Right lobe of liver (tissue), 6 donors: ENCODE measurements at regions not wholly inside any gene's neighbourhood (a gene's known extent, or its start where the extent isn't known, plus 50 kb on each side); places are given as distances from the start of the nearest gene placed in this dataset.

Source experiments
- ATAC-seq, 4 donors: fragments of 200-7000 bp; cut with Tn5 transposase; one replicate each; pipeline ENCODE4 v1.9.1; 2020; ENCODE audit warnings: mild to moderate bottlenecking in 4 of 4, moderate library complexity in 4 of 4
- DNase-seq, 3 donors: peaks; one replicate each; pipeline ENCODE4 v3.0.0-alpha.2; 2020
- H3K27ac ChIP-seq, 3 donors: fragments of 200-600 bp; one replicate each; pipeline ENCODE4 v1.8.0; 2022
- H3K27me3 ChIP-seq, 2 donors: fragments of 200-600 bp; one replicate each; pipeline ENCODE4 v1.8.0; 2022
- H3K36me3 ChIP-seq, 4 donors: fragments of 200-600 bp; sonication (generic) in 1 of 4; one replicate each; pipeline versions ENCODE4 v1.5.1 to v1.8.0; 2017 to 2022; ENCODE audit warnings: control low read depth in 1 of 4
- H3K4me1 ChIP-seq, 4 donors: fragments of 200-600 bp; sonication (generic) in 1 of 4; one replicate each; pipeline versions ENCODE4 v1.5.1 to v1.8.0; 2017 to 2022; ENCODE audit warnings: control low read depth in 1 of 4
- H3K4me3 ChIP-seq, 3 donors: fragments of 200-600 bp; one replicate each; pipeline ENCODE4 v1.8.0; 2022
- H3K9me3 ChIP-seq, 4 donors: fragments of 200-600 bp; sonication (generic) in 1 of 4; one replicate each; pipeline versions ENCODE4 v1.5.1 to v1.8.0; 2017 to 2022; ENCODE audit warnings: control low read depth in 1 of 4
- POLR2A ChIP-seq: fragments of 450-650 bp; IDR thresholded peaks from one replicate; pipeline ENCODE4 v1.6.1; 2017; ENCODE audit warnings: antibody characterized with exemption, mild to moderate bottlenecking
- WGBS: methylation state at CpG from one replicate; pipeline ENCODE4 v1.1.6; 2018; ENCODE audit warnings: low coverage, low lambda C conversion rate; ENCODE audit not compliant: insufficient coverage; ENCODE audit errors: missing lambda C conversion rate; 5-methylcytosine and 5-hydroxymethylcytosine counted together
- intact Hi-C, 2 donors: fragments of 100-400 bp; cut with DNase I; formaldehyde crosslinking; loops; one replicate each; pipeline versions ENCODE4 v1.11.2 to v1.14.1; 2022
- TF ChIP-seq, protein P1 (sequence below), 4 donors: fragments of 200-600 bp in 3 of 4; fragments of 450-650 bp in 1 of 4; IDR thresholded peaks; one replicate each; pipeline versions ENCODE4 v1.5.1 to v1.8.0; 2016 to 2022; ENCODE audit warnings: antibody characterized with exemption in 4 of 4, mild to moderate bottlenecking in 2 of 4
- donor health status: DM: no; HTN: yes; CAD: no.
- donor health status: DM: no; HTN: no; CAD: no.
- donor health status: DM: no; HTN: no; CAD: no.
- donor health status: DM: no; HTN: yes; CAD: no.
- donor health status: DM: no; HTN: yes; CAD: no.

DNA sequence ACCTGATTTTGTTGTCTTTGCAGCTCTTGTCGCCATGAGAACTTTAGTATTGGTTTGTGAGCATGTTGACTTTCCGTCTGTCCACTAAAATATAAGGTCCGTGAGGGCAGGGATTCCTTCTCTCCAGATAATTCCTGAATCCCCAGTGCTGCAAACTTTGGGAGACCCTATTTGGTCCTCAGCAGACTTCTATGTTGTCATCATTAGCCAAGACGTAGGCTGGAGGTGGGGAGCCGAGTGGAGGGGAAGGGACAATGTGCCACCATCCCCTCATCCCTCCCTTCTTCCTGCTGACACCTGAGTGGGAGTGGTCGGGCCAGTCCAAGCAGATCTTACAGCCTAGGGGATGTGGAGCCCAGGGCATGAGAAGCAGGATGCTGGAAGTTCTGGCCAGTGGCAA, 690.6 kb downstream of the TBC1D22A start:
- H3K27ac ChIP-seq: no peak overlapping the region
- TF ChIP-seq POLR2A: no peak
- TF ChIP-seq, protein P1, sequence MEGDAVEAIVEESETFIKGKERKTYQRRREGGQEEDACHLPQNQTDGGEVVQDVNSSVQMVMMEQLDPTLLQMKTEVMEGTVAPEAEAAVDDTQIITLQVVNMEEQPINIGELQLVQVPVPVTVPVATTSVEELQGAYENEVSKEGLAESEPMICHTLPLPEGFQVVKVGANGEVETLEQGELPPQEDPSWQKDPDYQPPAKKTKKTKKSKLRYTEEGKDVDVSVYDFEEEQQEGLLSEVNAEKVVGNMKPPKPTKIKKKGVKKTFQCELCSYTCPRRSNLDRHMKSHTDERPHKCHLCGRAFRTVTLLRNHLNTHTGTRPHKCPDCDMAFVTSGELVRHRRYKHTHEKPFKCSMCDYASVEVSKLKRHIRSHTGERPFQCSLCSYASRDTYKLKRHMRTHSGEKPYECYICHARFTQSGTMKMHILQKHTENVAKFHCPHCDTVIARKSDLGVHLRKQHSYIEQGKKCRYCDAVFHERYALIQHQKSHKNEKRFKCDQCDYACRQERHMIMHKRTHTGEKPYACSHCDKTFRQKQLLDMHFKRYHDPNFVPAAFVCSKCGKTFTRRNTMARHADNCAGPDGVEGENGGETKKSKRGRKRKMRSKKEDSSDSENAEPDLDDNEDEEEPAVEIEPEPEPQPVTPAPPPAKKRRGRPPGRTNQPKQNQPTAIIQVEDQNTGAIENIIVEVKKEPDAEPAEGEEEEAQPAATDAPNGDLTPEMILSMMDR (IDR thresholded peaks at IDR 0.05): no peak
- H3K27me3 ChIP-seq: no peaks in the 10 kb centered on the region
- no peak overlapping the region for H3K4me3 ChIP-seq
- H3K36me3 ChIP-seq: no peaks in the 10 kb centered on the region
- ATAC-seq (no peak), DNase-seq (no peak)
- no peaks in the 10 kb centered on the region for H3K9me3 ChIP-seq
- intact Hi-C loops: no loop called here
- WGBS: 60% methylated on average over 4 of the region's 6 CpGs
- H3K4me1 ChIP-seq: no peaks in the 10 kb centered on the region

DNA sequence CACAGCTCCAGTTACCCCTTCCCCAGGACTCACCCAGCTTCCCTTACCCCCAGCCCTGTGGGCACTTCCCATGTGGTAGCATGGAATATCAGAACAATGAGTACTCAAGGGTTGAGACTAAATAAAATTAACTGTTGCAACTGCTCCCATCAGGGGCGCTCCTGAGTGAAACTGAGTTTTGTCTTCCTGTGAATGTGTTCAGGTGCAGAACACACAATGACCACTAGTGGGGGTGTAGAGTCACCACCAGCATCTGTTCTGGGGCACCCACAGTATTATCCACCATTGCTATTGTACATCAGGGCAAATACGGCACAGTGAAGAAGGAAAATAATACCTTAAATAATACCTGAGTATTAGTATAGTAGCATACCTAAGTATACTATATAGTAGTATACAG, 689.7 kb downstream of the TBC1D22A start:
- WGBS: 78% methylated on average over 2 of the region's 2 CpGs
- no peak overlapping the region for H3K4me3 ChIP-seq
- no peaks in the 10 kb centered on the region for H3K4me1 ChIP-seq
- no peaks in the 10 kb centered on the region for H3K36me3 ChIP-seq
- H3K27ac ChIP-seq: no peak overlapping the region
- intact Hi-C loops: no loop called here
- no peaks in the 10 kb centered on the region for H3K27me3 ChIP-seq
- ATAC-seq (peak in 1 of 4 donors; percentile 23), DNase-seq (no peak)
- TF ChIP-seq, protein P1 (IDR thresholded peaks at IDR 0.05): peak; percentile 14 to 32 (median 24)
- TF ChIP-seq POLR2A: no peak
- no peaks in the 10 kb centered on the region for H3K9me3 ChIP-seq

DNA sequence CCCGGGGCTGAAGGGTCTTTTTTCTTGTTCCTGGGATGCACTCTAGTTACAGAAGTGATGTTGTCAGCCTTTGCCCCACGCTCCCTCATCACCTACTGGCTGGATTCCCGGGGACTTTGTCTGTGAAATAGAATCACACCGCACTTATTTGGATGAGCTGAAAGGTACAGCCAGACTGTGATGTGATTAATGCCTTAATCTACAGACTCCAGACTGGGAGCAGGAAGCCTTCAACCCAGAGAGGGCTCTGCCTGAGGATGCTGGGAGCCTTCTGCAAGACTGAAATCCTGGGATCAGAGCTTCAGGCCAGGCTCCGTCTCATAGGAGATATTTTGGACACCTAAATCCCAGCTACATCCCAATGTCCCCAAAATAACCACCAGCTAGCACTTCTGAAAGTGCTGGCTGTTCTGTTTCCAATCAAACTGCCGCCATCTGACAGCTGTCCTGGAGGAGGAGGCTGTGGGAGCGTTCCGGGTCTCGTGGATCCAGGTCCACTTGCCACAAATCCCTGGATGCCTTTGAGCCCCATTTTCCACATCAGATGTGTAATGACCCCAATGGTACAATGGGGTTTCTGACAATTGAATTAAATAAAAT, 688.5 kb downstream of the TBC1D22A start:
- no peak for ATAC-seq
- TF ChIP-seq, protein P1 (IDR thresholded peaks at IDR 0.05): no peak
- TF ChIP-seq POLR2A: no peak

DNA sequence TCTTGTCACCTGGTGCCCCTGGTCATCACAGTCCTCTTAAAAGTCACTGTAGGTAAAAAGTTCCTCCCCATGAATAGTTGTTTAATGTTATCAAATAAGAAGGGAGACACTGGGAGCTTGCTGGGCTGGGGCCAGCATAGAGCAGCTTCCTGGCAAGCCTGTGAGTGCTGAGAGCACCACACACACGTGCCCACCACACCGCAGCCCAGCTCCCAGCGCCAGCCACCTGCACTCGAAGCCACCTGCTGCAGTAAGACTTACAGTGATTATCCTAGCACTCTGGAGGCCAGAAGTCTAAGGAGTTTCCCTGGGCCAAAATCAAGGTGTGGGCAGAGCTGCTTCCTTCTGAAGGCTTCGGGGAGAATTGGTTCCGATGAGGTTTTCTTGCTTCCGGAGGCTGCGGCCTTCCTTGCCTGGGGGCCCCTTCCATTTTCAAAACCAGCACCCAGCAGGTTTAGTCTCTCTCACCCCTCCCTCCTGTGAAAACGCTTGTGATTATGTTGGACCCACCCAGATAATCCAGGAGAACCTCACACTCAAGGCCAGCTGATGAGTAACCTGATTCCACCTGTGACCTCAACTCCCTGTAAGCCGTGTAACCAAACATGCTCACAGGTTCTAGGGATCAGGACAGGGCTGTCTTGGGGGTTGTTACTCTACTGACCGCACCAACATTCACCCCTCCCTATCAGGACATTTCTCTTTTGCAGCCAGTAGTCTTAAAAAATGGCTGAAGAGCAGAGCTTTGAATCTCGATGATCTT, 687.2 kb downstream of the TBC1D22A start:
- H3K4me1 ChIP-seq: no peaks in the 10 kb centered on the region
- ATAC-seq (no peak), DNase-seq (no peak)
- 58% methylated on average over 7 of the region's 12 CpGs for WGBS
- H3K9me3 ChIP-seq: no peaks in the 10 kb centered on the region
- no peak overlapping the region for H3K27ac ChIP-seq
- TF ChIP-seq, protein P1 (IDR thresholded peaks at IDR 0.05): no peak
- no peak for TF ChIP-seq POLR2A
- intact Hi-C loops: no loop called here
- no peaks in the 10 kb centered on the region for H3K27me3 ChIP-seq
- no peak overlapping the region for H3K4me3 ChIP-seq
- no peaks in the 10 kb centered on the region for H3K36me3 ChIP-seq

More for the DNA sequence above, 688.5 kb downstream of the TBC1D22A start:
- no peaks in the 10 kb centered on the region for H3K9me3 ChIP-seq
- 59% methylated on average over 6 of the region's 9 CpGs for WGBS
- intact Hi-C loops: no loop called here
- no peaks in the 10 kb centered on the region for H3K36me3 ChIP-seq
- no peak for DNase-seq
- H3K27me3 ChIP-seq: no peaks in the 10 kb centered on the region
- H3K4me1 ChIP-seq: no peaks in the 10 kb centered on the region
- H3K27ac ChIP-seq: no peak overlapping the region
- H3K4me3 ChIP-seq: no peak overlapping the region
